ENCODE measurements at regions not wholly inside any gene's neighbourhood (a gene's known extent, or its start where the extent isn't known, plus 50 kb on each side); places are given as distances from the start of the nearest gene placed in this dataset.

DNA sequence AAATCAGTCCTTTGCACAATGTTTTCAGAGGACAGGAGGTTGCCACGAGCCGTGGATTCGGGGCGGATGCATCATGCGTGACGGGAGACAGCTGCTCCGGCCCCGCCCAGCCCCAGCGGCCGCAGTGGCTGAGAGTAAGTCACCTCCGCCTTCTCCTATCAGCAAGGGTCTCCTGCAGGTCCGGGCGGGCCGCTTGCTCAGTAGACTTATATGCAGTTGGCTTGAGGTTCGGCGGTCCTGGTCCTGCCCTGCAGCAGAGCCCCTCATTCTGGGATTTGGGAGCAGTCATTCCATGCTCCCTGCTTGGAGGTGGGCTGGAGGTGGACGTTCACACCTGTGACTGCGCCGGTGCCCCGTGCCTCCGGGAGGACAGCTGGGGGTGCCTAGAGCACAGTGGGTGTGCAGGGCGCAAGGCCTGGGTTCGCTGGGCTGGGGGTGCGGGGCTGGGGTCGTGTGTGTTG, 86.3 kb upstream of the ADRA2C start:
- POLR2A ChIA-PET = no interaction called here
- Histone ChIP-seq H3K27me3 (ENCODE audit: insufficient read depth) (no peaks in the 10 kb centered on the region), H3K9ac (no peak overlapping the region), H4K20me1 (ENCODE audit: insufficient read depth) (no peaks in the 10 kb centered on the region), H3K36me3 (replicated peaks in 1 of 2; ENCODE audit: control insufficient read depth in 1 of 2, insufficient read depth in 2 of 2, low read length in 1 of 2) (no peaks in the 10 kb centered on the region), H3K79me2 (ENCODE audit: insufficient read depth) (no peaks in the 10 kb centered on the region), H3K27ac (ENCODE audit: low read depth in 2 of 2, low read length in 1 of 2) (no peak overlapping the region), H2AFZ (ENCODE audit: low read depth) (no peak overlapping the region), H3K9me2 (no peaks in the 10 kb centered on the region), H3F3A (replicated peaks; ENCODE audit: insufficient read depth) (no peaks in the 10 kb centered on the region), H3K4me1 (ENCODE audit: control insufficient read depth in 1 of 2, insufficient read depth in 2 of 2, low read depth in 1 of 2, low read length in 1 of 2) (no peaks in the 10 kb centered on the region; a peak in 1 of 4 replicates), H3K9me3 (no peaks in the 10 kb centered on the region), H3K4me3 (ENCODE audit: low read depth in 2 of 2, low read length in 1 of 2) (no peak overlapping the region), H3K4me2 (no peak overlapping the region)
- TF ChIP-seq MXI1 (IDR thresholded peaks at IDR 0.05; ENCODE audit: low read depth, low read length) (no peak), FOXJ3 (CRISPR knock-in tag; IDR thresholded peaks at IDR 0.05) (no peak)
- DNase-seq = no peak
- WGBS (ENCODE audit: low lambda C conversion rate) = 77% methylated on average over 16 of the region's 25 CpGs
- CTCF ChIA-PET = no interaction called here

DNA sequence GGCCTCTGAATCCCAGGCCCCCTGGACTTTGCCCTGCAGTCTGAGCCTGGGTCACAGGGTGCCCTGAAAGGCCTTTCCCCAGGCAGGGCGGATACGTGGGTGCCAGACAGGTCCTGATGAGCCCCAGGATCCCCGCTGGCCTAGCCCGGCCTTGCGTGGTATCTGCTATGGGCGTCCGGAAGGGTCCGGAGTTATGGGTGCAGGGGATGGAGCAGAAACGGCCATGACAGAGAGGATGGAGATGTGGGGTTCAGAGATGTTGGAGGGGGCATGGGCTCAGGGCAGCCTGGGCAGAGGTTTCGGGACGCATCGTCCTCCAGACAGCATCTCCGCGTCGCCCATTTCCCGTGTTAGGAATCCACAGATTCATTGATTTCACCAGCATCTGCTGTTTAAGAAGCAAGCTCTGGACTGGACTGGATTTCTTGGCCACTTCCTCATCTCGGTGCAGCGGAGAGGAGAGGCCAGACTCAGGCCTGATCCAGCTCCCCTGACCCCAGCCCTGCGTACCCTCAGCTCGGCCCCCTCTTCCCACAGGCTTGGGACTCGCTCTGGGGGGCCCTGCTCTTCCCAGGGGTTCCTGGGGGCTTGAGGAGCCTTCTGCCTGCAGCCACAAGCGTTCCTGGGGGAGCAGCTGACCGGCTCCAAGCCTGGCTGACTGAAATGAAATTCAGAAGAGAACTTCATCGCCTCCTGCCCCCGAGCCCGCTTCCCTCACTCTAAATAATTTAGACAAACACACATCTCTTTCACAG, 86.9 kb upstream of the ADRA2C start:
- ChIA-PET CTCF (no interaction called here), POLR2A (no interaction called here)
- Histone ChIP-seq H3K79me2 (ENCODE audit: insufficient read depth) (no peaks in the 10 kb centered on the region), H3K27me3 (ENCODE audit: insufficient read depth) (no peaks in the 10 kb centered on the region), H3K9me2 (no peaks in the 10 kb centered on the region), H3K36me3 (replicated peaks in 1 of 2; ENCODE audit: control insufficient read depth in 1 of 2, insufficient read depth in 2 of 2, low read length in 1 of 2) (no peaks in the 10 kb centered on the region), H2AFZ (ENCODE audit: low read depth) (no peak overlapping the region), H3K9ac (no peak overlapping the region), H3K4me3 (ENCODE audit: low read depth in 2 of 2, low read length in 1 of 2) (no peak overlapping the region), H3K27ac (ENCODE audit: low read depth in 2 of 2, low read length in 1 of 2) (no peak overlapping the region), H3K9me3 (no peaks in the 10 kb centered on the region), H3K4me1 (ENCODE audit: control insufficient read depth in 1 of 2, insufficient read depth in 2 of 2, low read depth in 1 of 2, low read length in 1 of 2) (peaks cover 0 to 4% of the 10 kb centered on the region in 2 experiments; a peak in 1 of 4 replicates), H3K4me2 (no peak overlapping the region), H4K20me1 (ENCODE audit: insufficient read depth) (no peaks in the 10 kb centered on the region), H3F3A (replicated peaks; ENCODE audit: insufficient read depth) (no peaks in the 10 kb centered on the region)
- 73% methylated on average over 16 of the region's 26 CpGs for WGBS (ENCODE audit: low lambda C conversion rate)
- TF ChIP-seq TEAD4 (IDR thresholded peaks at IDR 0.05; ENCODE audit: borderline replicate concordance, insufficient read depth) = no peak
- no peak for TF ChIP-seq EZH2phosphoT487 (IDR thresholded peaks at IDR 0.05; ENCODE audit: borderline replicate concordance, low read depth)
- no peak for TF ChIP-seq FOXM1 (IDR thresholded peaks at IDR 0.05; ENCODE audit: low read depth)
- no peak for TF ChIP-seq RAD21 (IDR thresholded peaks at IDR 0.05; ENCODE audit: low read length)
- no peak for TF ChIP-seq TAF1 (IDR thresholded peaks at IDR 0.05; ENCODE audit: borderline replicate concordance, low read depth, low read length)
- no peak for TF ChIP-seq TCF12 (IDR thresholded peaks at IDR 0.05)
- TF ChIP-seq EP300 (IDR thresholded peaks at IDR 0.05; ENCODE audit: borderline replicate concordance in 1 of 2, low read depth in 1 of 2, low read length in 1 of 2) = no peak
- TF ChIP-seq NFIC (IDR thresholded peaks at IDR 0.05; ENCODE audit: borderline replicate concordance) = no peak
- TF ChIP-seq MXI1 (IDR thresholded peaks at IDR 0.05; ENCODE audit: low read depth, low read length) = no peak
- no peak for TF ChIP-seq RXRA (IDR thresholded peaks at IDR 0.05; ENCODE audit: borderline replicate concordance, low read depth)
- TF ChIP-seq RFX5 (IDR thresholded peaks at IDR 0.05; ENCODE audit: low read length) = no peak
- no peak for TF ChIP-seq CHD2 (IDR thresholded peaks at IDR 0.05; ENCODE audit: low read length, partially characterized antibody)
- TF ChIP-seq GABPA (IDR thresholded peaks at IDR 0.05; ENCODE audit: low read depth) = no peak
- no peak for DNase-seq
